GM03348 (cell line): ENCODE measurements at regions not wholly inside any gene's neighbourhood (a gene's known extent, or its start where the extent isn't known, plus 50 kb on each side); places are given as distances from the start of the nearest gene placed in this dataset.
A peak's percentile ranks its signal among the peaks of the same experiment; 100 is the strongest.

Source experiments
- DNase-seq: peaks from one replicate; pipeline ENCODE4 v3.0.0; 2012; ENCODE audit warnings: low spot score

DNA sequence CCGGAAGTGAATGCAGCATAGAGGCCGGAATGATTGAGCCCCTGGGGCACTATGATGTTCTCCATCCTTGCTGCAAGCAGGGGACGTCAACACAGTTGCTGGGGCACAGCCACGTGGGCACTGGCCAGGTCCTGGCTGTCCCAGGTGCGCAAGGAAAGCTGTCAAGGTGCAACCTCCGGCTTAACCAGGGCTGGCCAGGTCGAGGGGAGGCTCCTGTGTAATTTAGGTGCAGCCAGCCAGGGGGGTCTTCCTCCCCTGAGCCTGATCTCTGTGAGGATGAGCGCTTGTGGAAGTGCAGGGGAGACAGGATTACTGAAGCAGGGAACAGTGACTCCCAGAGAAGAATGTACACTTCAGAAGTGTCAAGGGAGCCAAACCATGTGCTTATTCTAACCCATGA, 852.8 kb upstream of the TMEM132C start:
- no peak for DNase-seq

DNA sequence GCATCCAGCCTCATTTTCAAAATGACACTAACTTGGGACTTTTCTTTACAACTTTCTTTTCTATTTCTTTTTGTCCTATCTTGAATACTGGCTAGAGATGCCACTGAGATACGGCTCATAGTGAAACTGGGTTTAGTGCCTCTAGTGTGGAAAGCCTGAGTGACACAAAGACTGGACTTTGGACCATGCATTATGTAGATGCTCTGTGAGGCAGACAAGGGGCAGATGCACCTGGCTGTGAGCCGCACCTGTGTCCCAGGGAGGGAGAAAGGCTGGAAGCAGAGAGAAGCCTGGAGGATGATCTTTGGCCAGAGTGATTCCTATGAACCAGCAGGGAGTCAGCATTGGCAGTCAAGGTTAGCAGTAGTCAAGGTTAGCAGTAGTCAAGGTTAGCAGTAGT, 852.3 kb upstream of the TMEM132C start:
- no peak for DNase-seq

- no peak for DNase-seq
Observed at GRCh38 chr12:127416796-127417195, 850.2 kb upstream of the TMEM132C start.

DNA sequence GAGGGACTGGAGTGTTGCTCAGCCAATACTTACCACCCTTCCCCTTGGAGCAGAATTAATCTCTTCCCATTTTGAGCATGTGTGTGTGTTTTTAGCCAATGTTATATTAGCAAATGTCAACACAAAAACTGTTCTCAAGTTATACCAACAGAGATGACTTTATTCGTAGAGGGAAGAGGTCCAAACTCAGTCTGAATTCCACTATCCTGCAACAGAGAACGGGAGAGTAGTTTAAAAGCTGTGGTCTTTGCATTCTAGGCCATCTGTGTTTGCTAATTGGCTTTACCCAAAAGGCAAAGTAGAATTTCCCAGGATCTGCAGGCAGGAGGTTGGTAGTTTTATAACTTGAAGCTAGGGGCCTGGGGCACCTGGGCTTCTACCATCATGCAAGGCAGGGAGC, 847.9 kb upstream of the TMEM132C start:
- DNase-seq, result no peak

- no peak for DNase-seq
Observed at GRCh38 chr12:127421614-127422013, 845.4 kb upstream of the TMEM132C start.

GRCh38 chr12:127422935-127423566, 843.9 kb upstream of the TMEM132C start:
- no peak for DNase-seq

DNA sequence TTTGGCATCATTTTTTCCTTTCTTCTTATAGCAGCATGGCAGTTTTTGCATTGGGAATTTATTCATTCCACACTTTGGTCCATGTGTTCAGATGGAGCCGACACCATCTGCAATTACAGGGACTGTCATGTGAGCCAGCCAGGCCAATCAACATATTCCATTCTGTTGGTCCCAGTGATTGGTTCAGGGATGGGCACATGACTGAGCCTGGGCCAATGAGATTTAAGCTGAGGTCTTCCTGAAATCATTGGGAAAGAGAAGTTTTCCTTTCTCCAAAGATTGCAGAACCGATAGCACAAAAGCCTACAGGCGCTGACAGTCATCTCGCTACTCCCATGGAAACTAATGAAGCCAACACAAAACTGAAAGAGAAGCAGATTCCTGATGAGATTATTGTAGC, 841.5 kb upstream of the TMEM132C start:
- no peak for DNase-seq

- no peak for DNase-seq
Observed at GRCh38 chr12:127428420-127428819, 838.5 kb upstream of the TMEM132C start.

GRCh38 chr12:127429551-127430285, 837.3 kb upstream of the TMEM132C start:
- no peak for DNase-seq

GRCh38 chr12:127430401-127430800, 836.6 kb upstream of the TMEM132C start:
- no peak for DNase-seq

GRCh38 chr12:127431177-127431576, 835.8 kb upstream of the TMEM132C start:
- no peak for DNase-seq

DNA sequence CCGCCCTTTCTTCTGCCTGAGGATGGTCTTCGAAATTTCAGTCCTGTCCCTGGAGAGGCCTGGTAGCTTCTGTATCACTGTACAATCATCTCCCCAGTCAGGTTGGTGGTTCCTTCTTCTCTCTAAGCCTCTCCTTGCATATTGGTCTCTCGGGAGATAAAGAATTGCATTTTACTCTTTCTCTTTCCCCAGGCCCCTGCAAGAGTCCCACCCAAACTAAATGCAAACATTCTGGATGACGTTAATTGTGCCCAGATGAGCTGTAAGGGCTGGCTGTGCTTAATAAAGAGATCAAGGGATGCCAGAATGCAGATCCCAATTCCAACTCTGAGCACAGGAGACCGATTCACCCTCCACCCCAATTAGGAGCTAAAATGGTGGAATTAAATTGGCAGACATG, 835.4 kb upstream of the TMEM132C start:
- DNase-seq, result no peak

DNA sequence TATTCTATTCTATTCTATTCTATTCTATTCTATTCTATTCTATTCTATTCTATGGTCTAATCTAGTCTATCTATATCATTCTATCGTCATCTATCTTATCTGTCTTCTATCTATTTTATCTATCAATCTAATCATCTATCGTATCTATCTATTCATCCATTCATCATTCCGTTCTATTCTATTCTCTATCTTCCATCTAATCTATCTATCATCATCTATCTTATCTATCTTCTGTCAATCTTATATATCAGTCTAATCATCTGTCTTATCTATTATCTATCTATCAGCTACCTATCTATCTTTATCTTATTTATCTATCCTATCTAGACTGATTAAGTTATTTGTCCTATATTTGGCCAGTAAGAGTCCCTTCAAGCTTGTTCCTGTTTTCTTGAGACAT, 831.5 kb upstream of the TMEM132C start:
- no peak for DNase-seq

GRCh38 chr12:127438512-127439244, 828.3 kb upstream of the TMEM132C start:
- DNase-seq, result no peak

DNA sequence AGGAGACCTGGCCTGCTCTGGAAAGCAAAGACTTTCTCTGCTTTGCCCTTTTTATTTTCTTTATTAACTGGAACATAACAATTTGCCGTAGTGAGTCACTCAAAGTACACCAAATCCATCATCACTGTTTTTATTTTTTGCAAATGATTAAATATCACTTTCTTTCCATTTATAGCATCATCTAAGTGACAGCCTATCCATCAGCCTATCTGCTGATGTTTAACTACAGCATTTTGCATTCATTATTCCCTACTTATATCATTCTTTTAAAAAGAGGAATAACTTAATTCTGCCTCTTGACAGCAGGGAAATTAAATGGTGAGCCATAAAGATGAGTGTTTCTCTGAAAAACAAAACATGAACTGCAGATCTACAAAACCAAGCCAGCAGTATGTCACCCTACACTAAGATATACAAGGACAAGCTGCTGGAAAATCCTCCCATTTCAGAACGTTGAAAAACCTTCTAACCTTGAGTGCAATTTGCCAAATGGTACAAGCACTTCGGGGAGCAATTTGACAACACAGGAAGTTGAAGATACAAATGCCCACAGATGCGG, 821.3 kb upstream of the TMEM132C start:
- no peak for DNase-seq

DNA sequence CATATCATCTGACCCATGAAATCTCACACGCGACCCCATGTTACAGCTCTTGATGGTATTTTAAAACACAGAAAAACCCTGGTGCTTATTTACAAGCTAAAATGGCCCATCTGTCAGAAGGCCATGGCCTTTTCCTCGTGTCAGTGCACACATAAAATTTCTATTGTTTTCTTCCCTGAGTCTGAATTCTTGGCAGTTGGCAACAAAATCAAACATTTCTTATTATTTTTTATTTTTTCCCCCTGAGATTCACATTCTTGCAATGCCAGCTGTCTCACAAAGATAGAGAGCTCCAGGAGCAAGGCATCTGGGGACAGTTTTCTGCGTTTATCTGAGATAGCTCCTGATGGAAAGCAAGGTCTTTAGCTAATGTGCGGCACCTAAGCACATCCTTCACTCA, 818.1 kb upstream of the TMEM132C start:
- no peak for DNase-seq

DNA sequence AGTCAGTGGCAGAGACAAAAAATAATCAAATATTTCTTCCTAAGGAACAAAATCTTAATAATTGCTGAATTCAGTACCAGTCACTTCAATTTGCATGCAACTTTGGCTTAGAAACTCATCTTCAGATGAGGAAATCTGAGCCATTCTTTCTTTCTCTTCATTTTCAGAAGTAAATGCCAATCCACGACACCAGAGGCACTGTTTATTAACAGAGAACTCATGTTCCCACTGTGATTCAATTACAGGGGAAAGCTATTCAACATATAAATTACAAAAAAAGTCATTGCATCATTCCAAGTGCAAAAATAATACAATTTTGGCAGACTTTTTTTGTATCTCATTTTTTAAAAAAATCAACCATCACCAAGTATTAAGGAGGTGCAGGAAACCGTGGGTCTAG, 816.1 kb upstream of the TMEM132C start:
- no peak for DNase-seq

DNA sequence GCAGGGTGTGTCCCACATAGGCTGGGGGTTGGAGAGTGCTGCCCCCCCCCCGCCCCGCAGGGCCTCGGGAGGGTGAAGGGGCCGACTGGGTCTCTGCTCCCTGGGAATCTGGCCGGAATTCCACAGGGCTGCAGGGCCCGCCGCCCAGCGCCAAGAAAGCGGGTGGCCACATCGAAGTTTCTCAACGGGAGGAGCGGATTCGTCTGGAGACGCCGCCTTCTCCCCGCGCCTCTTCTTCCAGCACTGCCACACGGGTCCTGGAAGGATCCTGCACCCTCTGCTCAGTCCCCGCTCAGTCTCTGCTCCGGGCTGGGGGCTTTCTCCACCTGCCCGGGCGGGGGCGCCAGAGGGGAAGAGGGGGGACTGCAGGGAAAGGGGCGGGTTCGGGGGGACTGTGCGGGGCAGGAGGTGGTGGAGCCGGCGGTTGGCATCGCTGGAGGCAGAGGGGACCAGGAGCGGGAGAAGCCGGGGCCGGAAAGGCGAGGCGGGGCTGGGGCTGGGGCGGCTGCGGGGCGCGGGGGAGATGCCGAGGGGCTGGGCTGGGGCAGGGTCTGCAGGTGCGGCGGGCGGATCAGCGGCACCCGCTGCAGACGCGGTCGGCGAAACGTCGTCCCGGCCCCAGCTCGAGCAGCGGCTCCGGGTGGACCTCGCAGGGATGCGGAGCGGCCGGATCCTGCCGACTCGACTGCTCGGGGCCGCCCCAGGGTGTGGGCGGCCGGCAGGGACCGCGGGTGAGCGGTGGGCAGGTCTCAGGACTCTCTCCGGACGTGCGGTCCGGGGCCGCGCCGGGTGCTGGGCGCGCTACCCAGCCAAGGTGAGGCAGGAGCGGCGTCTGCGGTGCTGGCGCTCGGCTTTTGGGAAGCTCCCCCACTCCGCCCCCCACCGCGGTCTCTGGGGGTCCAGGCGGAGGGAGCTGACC, 811.4 kb upstream of the TMEM132C start:
- peak; percentile 60 for DNase-seq

DNA sequence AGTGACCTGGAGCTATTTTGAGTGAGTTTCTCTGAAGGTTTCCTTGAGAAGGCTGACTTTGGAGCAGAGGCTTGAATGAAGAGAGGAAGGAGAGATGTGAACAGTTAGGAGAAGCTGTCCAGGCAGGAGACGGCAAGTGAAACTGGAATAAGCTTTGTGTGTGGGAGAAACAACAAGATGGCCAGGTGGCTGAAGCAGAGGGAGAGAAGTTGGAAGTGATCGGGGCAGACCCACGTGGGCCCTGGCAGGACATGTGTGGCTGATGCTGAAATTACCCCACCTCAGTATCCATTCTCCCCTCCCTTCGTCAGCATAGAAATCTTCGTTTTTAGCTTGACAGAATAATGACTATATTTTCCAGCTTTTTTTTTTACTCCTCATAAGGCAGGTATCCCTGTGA, 809.2 kb upstream of the TMEM132C start:
- no peak for DNase-seq

DNA sequence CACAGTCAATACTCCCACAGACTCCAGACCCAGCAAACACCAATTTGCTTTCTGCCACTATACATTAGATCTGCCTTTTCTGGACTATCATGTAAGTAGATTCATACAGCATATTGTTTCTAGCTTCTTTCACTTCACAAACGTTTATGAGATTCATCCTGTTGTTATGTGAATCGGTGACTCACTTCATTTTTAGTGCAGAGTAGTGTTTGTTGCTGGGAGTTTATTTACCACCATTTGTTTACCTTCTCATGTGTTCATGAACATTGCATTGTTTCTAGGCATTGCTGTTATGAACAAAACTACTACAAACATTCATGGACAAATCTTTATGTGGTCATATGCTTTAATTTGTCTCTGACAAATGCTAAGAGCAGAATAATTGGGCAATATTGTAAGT, 807.8 kb upstream of the TMEM132C start:
- no peak for DNase-seq

GRCh38 chr12:127459687-127460086, 807.3 kb upstream of the TMEM132C start:
- no peak for DNase-seq

GRCh38 chr12:127463237-127463636, 803.7 kb upstream of the TMEM132C start:
- no peak for DNase-seq
